ENCODE measurements at regions not wholly inside any gene's neighbourhood (a gene's known extent, or its start where the extent isn't known, plus 50 kb on each side); places are given as distances from the start of the nearest gene placed in this dataset.

- DNase-seq = no peak
These were observed 439.6 kb downstream of the GLRX3 start for GRCh38 chr10:130575756-130576285.

GRCh38 chr10:130576427-130576826, 440.2 kb downstream of the GLRX3 start:
- no peak for DNase-seq

GRCh38 chr10:130577039-130577438, 440.8 kb downstream of the GLRX3 start:
- no peak for DNase-seq

- no peak for DNase-seq
These were observed 442.5 kb downstream of the GLRX3 start for GRCh38 chr10:130578532-130579289.

GRCh38 chr10:130579913-130580312, 443.7 kb downstream of the GLRX3 start:
- no peak for DNase-seq

- DNase-seq = no peak
These were observed 444.8 kb downstream of the GLRX3 start for GRCh38 chr10:130580975-130581374.

- DNase-seq = no peak
These were observed 451.5 kb downstream of the GLRX3 start for GRCh38 chr10:130587718-130588117.

GRCh38 chr10:130606001-130606405, 469.8 kb downstream of the GLRX3 start:
- DNase-seq = no peak

GRCh38 chr10:130607366-130607765, 471.2 kb downstream of the GLRX3 start:
- DNase-seq = no peak

- DNase-seq = no peak
These were observed 475.0 kb downstream of the GLRX3 start for GRCh38 chr10:130611239-130611638.

GRCh38 chr10:130615457-130615856, 479.3 kb downstream of the GLRX3 start:
- no peak for DNase-seq

GRCh38 chr10:130617985-130618384, 481.8 kb downstream of the GLRX3 start:
- DNase-seq = no peak

GRCh38 chr10:130618647-130619046, 482.5 kb downstream of the GLRX3 start:
- no peak for DNase-seq

- no peak for DNase-seq
These were observed 485.1 kb downstream of the GLRX3 start for GRCh38 chr10:130621231-130621775.

GRCh38 chr10:130623680-130624267, 487.6 kb downstream of the GLRX3 start:
- DNase-seq = no peak

GRCh38 chr10:130627346-130628045, 491.3 kb downstream of the GLRX3 start:
- no peak for DNase-seq

- no peak for DNase-seq
These were observed 493.9 kb downstream of the GLRX3 start for GRCh38 chr10:130630135-130630534.

GRCh38 chr10:130631142-130632096, 495.2 kb downstream of the GLRX3 start:
- no peak for DNase-seq

- no peak for DNase-seq
These were observed 498.6 kb downstream of the GLRX3 start for GRCh38 chr10:130634816-130635215.

- DNase-seq = no peak
These were observed 499.3 kb downstream of the GLRX3 start for GRCh38 chr10:130635528-130635927.

GRCh38 chr10:130636313-130636930, 500.2 kb downstream of the GLRX3 start:
- no peak for DNase-seq

Data from hippocampal formation (tissue), 2 donors.